ENCODE measurements at regions not wholly inside any gene's neighbourhood (a gene's known extent, or its start where the extent isn't known, plus 50 kb on each side); places are given as distances from the start of the nearest gene placed in this dataset.

DNA sequence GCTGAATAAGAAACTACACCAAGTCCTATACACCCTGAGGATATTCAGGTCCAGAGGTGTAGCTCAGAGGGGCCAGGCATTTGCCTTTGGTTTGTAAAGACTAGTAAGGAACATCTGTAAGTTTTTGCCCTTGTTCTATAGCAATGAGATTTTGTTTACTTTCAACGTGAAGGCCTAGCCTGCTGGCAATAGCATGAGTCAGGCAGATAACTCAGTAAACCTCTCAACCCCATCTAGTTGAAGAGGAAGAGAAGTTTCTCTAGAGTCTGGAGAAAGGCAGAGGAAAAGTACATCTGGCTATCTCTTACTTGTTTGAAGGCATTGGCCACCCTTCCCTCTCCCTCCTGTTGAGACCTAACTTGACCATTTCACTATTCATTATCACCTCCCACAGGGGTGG lies 70.3 kb upstream of the ZNF521 start:
- DNase-seq (ENCODE audit: low read depth) = no peak
- TF ChIP-seq, protein P1, sequence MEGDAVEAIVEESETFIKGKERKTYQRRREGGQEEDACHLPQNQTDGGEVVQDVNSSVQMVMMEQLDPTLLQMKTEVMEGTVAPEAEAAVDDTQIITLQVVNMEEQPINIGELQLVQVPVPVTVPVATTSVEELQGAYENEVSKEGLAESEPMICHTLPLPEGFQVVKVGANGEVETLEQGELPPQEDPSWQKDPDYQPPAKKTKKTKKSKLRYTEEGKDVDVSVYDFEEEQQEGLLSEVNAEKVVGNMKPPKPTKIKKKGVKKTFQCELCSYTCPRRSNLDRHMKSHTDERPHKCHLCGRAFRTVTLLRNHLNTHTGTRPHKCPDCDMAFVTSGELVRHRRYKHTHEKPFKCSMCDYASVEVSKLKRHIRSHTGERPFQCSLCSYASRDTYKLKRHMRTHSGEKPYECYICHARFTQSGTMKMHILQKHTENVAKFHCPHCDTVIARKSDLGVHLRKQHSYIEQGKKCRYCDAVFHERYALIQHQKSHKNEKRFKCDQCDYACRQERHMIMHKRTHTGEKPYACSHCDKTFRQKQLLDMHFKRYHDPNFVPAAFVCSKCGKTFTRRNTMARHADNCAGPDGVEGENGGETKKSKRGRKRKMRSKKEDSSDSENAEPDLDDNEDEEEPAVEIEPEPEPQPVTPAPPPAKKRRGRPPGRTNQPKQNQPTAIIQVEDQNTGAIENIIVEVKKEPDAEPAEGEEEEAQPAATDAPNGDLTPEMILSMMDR (IDR thresholded peaks at IDR 0.05; ENCODE audit: insufficient read depth, low read length, severe bottlenecking) = no peak
- FAIRE-seq = no peak
- Histone ChIP-seq H3K27me3 (ENCODE audit: control insufficient read depth, insufficient read depth, low read length) (no peaks in the 10 kb centered on the region), H3K36me3 (ENCODE audit: control insufficient read depth, insufficient read depth, low read length) (no peaks in the 10 kb centered on the region), H3K4me3 (ENCODE audit: low read depth, low read length) (no peak overlapping the region)

DNA sequence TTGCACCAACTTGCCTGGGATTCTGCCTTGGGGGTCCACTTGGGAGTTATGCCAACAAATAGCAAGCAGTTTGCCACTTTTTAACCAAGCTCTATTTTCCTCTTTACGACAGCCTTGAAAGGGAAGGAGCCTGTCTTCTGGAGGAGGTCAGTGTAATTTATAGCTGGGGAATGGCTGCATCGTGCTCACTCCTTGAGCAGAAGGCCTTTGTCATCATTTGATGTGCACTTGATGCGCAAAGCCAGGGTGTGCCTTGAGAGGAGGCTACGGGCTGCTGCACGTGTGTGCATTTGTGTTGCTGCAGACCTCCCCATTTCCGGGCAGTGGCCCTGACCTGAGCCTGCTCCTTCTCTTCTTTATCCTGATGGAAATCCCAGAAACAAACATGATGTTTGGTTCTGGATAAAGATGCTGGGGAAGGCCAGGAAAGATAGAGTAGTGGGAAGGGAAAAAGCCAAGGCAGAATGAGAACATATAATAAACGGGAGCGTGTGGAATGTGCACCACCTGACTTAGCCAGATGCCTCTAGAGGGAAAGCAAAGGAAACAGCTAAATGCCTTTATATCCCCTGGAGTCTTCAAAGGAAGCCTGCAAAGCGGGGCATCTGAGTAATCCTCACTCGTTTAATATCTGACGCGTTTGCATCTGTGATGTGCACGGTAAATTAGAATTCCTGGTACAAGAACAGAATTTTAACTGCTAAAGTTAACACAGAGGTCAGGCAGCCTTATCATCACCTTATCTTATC lies 68.3 kb upstream of the ZNF521 start:
- Histone ChIP-seq H3K36me3 (ENCODE audit: control insufficient read depth, insufficient read depth, low read length) (no peaks in the 10 kb centered on the region), H3K27me3 (ENCODE audit: control insufficient read depth, insufficient read depth, low read length) (no peaks in the 10 kb centered on the region), H3K4me3 (ENCODE audit: low read depth, low read length) (no peak overlapping the region)
- DNase-seq (ENCODE audit: low read depth) (no peak), FAIRE-seq (no peak)
- TF ChIP-seq, protein P1 (IDR thresholded peaks at IDR 0.05; ENCODE audit: insufficient read depth, low read length, severe bottlenecking) = no peak

DNA sequence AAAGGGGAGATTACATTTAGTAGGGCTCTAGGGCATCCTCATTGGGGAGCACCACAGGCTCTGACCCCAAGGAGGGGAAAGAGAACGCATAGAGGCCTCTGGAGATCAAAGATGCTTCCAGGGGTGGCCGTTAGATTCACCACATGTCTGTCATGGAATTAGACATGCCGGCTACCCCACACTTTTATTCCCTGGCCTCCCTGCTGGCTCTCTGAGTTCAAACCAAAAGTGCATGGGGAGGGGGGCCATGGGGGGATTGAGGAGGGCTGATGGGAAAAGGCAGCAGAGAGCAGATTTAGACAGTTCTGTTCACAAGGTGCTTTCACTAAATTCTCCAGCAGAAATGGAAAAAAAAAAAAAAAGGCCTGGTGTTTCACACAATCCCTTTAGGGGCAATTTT lies 64.4 kb upstream of the ZNF521 start:
- TF ChIP-seq, protein P1 (IDR thresholded peaks at IDR 0.05; ENCODE audit: insufficient read depth, low read length, severe bottlenecking) = no peak

DNA sequence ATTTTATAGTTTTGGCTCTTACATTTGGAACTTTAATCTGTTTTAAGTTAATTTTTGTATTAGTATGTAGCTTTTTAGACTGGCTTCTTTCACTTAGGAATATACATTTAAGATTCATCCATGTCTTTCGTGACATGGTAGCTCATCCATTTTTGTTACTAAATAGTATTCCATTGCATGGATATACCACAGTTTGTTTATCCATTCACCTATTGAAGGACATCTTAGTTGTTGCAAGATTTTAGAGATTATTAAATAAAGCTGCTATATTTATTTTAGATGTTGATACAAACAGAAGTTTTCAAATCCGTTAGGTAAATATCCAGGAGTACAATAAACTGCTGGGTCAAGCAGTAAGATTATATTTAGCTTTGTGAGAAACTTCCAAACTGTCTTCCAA lies 58.0 kb upstream of the ZNF521 start:
- H3K27me3 ChIP-seq (ENCODE audit: control insufficient read depth, insufficient read depth, low read length) = no peaks in the 10 kb centered on the region
- DNase-seq (ENCODE audit: low read depth) = no peak

More for the DNA sequence above, 64.4 kb upstream of the ZNF521 start:
- DNase-seq (ENCODE audit: low read depth) (no peak), FAIRE-seq (no peak)
- Histone ChIP-seq H3K36me3 (ENCODE audit: control insufficient read depth, insufficient read depth, low read length) (no peaks in the 10 kb centered on the region), H3K4me3 (ENCODE audit: low read depth, low read length) (no peak overlapping the region), H3K27me3 (ENCODE audit: control insufficient read depth, insufficient read depth, low read length) (no peaks in the 10 kb centered on the region)

DNA sequence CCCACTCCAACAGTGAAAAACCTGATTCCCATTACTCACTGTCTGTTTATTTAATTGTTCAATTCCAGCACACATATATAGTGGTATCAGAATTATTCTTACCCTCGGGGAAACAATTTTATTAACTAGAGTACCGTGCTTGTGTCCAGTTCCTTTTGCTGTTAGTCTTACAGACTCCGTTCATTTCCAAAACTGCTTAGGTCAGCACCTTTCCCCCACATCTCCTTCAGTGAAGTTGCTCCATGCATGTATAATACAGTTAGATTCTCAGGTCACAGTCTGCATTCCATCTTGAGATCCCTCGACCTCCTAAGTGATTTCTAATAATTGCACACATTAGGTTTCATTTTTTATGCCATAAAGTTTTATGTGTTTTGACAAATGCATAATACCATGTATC lies 56.3 kb upstream of the ZNF521 start:
- Histone ChIP-seq H3K27me3 (ENCODE audit: control insufficient read depth, insufficient read depth, low read length) (no peaks in the 10 kb centered on the region), H3K4me3 (ENCODE audit: low read depth, low read length) (no peak overlapping the region), H3K36me3 (ENCODE audit: control insufficient read depth, insufficient read depth, low read length) (no peaks in the 10 kb centered on the region)
- FAIRE-seq (no peak), DNase-seq (ENCODE audit: low read depth) (no peak)
- TF ChIP-seq, protein P1 (IDR thresholded peaks at IDR 0.05; ENCODE audit: insufficient read depth, low read length, severe bottlenecking) = no peak

More for the DNA sequence above, 58.0 kb upstream of the ZNF521 start:
- no peak overlapping the region for H3K4me3 ChIP-seq (ENCODE audit: low read depth, low read length)
- no peak for FAIRE-seq
- TF ChIP-seq, protein P1 (IDR thresholded peaks at IDR 0.05; ENCODE audit: insufficient read depth, low read length, severe bottlenecking) = no peak
- H3K36me3 ChIP-seq (ENCODE audit: control insufficient read depth, insufficient read depth, low read length) = no peaks in the 10 kb centered on the region

Measured in bronchial epithelial cell (primary cell).